Panc1 (cell line): ENCODE measurements at regions not wholly inside any gene's neighbourhood (a gene's known extent, or its start where the extent isn't known, plus 50 kb on each side); places are given as distances from the start of the nearest gene placed in this dataset.

Experiments
- POLR2AphosphoS5 ChIP-seq: IDR thresholded peaks from 2 replicates; pipeline ENCODE4 v1.6.1; 2012; ENCODE audit warnings: mild to moderate bottlenecking, low read depth, low read length, moderate library complexity
- REST ChIP-seq, 2 experiments: IDR thresholded peaks; 2 replicates each; pipeline ENCODE4 v1.6.1; 2011 to 2012; ENCODE audit warnings: low read depth in 2 of 2, control low read depth in 1 of 2, low read length in 1 of 2, mild to moderate bottlenecking in 1 of 2, moderate library complexity in 1 of 2; ENCODE audit not compliant: insufficient read depth in 1 of 2
- SIN3A ChIP-seq: IDR thresholded peaks from 2 replicates; pipeline ENCODE4 v1.6.1; 2012; ENCODE audit warnings: low read depth, mild to moderate bottlenecking, low read length, moderate library complexity, borderline replicate concordance; ENCODE audit not compliant: insufficient read depth
- TCF7L2 ChIP-seq: IDR thresholded peaks from 2 replicates; pipeline ENCODE4 v1.6.1; 2011; ENCODE audit warnings: mild to moderate bottlenecking, low read depth, low read length, inconsistent platforms
- TF ChIP-seq, protein P1 (sequence below): fragments of 450-650 bp; IDR thresholded peaks from 2 replicates; pipeline ENCODE4 v1.5.1; 2017; ENCODE audit warnings: mild to moderate bottlenecking

- TF ChIP-seq, protein P1, sequence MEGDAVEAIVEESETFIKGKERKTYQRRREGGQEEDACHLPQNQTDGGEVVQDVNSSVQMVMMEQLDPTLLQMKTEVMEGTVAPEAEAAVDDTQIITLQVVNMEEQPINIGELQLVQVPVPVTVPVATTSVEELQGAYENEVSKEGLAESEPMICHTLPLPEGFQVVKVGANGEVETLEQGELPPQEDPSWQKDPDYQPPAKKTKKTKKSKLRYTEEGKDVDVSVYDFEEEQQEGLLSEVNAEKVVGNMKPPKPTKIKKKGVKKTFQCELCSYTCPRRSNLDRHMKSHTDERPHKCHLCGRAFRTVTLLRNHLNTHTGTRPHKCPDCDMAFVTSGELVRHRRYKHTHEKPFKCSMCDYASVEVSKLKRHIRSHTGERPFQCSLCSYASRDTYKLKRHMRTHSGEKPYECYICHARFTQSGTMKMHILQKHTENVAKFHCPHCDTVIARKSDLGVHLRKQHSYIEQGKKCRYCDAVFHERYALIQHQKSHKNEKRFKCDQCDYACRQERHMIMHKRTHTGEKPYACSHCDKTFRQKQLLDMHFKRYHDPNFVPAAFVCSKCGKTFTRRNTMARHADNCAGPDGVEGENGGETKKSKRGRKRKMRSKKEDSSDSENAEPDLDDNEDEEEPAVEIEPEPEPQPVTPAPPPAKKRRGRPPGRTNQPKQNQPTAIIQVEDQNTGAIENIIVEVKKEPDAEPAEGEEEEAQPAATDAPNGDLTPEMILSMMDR, result no peak
- TF ChIP-seq POLR2AphosphoS5 (no peak), SIN3A (no peak), REST (IDR thresholded peaks at IDR 0.05; ENCODE audit: insufficient read depth in 1 of 2, low read depth in 2 of 2, low read length in 1 of 2) (no peak), TCF7L2 (no peak)
Measured at GRCh38 chr10:3530783-3531645, 254.0 kb downstream of the KLF6 start.
